ENCODE measurements at regions not wholly inside any gene's neighbourhood (a gene's known extent, or its start where the extent isn't known, plus 50 kb on each side); places are given as distances from the start of the nearest gene placed in this dataset.

- Histone ChIP-seq H3K4me2 (ENCODE audit: control insufficient read depth, extremely low read depth, insufficient read depth, low read depth, low read length) (no peak overlapping the region), H3K9ac (ENCODE audit: control insufficient read depth, extremely low read depth, insufficient read depth, low read length) (no peak overlapping the region), H3K79me2 (ENCODE audit: control insufficient read depth, insufficient read depth, low read length) (no peaks in the 10 kb centered on the region), H3K4me3 (ENCODE audit: control insufficient read depth in 2 of 3, extremely low read depth in 1 of 3, insufficient read depth in 2 of 3, low read depth in 1 of 3, low read length in 3 of 3) (no peak overlapping the region), H3K9me3 (ENCODE audit: control insufficient read depth, low read depth, low read length) (no peaks in the 10 kb centered on the region), H3K27me3 (ENCODE audit: control insufficient read depth, extremely low read depth, insufficient read depth, low read length) (no peaks in the 10 kb centered on the region), H2AFZ (ENCODE audit: control insufficient read depth, low read length) (no peak overlapping the region), H3K27ac (ENCODE audit: control insufficient read depth, insufficient read depth, low read length) (no peak overlapping the region), H3K36me3 (ENCODE audit: control insufficient read depth in 2 of 2, extremely low read depth in 1 of 2, insufficient read depth in 2 of 2, low read length in 2 of 2) (no peaks in the 10 kb centered on the region), H3K9me1 (ENCODE audit: control insufficient read depth, extremely low read depth, insufficient read depth, low read length) (no peaks in the 10 kb centered on the region), H3K4me1 (ENCODE audit: control insufficient read depth, extremely low read depth, insufficient read depth, low read length) (no peaks in the 10 kb centered on the region), H4K20me1 (ENCODE audit: control insufficient read depth, extremely low read depth, insufficient read depth, low read length) (no peaks in the 10 kb centered on the region)
- no peak for TF ChIP-seq EZH2 (IDR thresholded peaks at IDR 0.05; ENCODE audit: low read length)
- no peak for TF ChIP-seq CTCF (optimal IDR thresholded peaks at IDR 0.05 in 1 of 3, IDR thresholded peaks at IDR 0.05 in 1 of 3, conservative IDR thresholded peaks at IDR 0.05 in 1 of 3; ENCODE audit: extremely low read depth in 1 of 3, insufficient read depth in 2 of 3, low read length in 3 of 3)
- DNase-seq (ENCODE audit: low read depth, low spot score) (no peak), FAIRE-seq (no peak)
- dilution Hi-C loops (cut with MboI; ENCODE audit: extremely low pct_ligation_motif_present, low sequenced_read_pairs), result no loop called here
These were observed 83.2 kb upstream of the EPHA4 start for GRCh38 chr2:221655300-221655699.

GRCh38 chr2:221653182-221653581 lies 81.1 kb upstream of the EPHA4 start:
- dilution Hi-C loops (cut with MboI; ENCODE audit: extremely low pct_ligation_motif_present, low sequenced_read_pairs), result no loop called here
- H3K9ac ChIP-seq (ENCODE audit: control insufficient read depth, extremely low read depth, insufficient read depth, low read length), result no peak overlapping the region
- no peak overlapping the region for H3K4me2 ChIP-seq (ENCODE audit: control insufficient read depth, extremely low read depth, insufficient read depth, low read depth, low read length)
- H3K4me3 ChIP-seq (ENCODE audit: control insufficient read depth in 2 of 3, extremely low read depth in 1 of 3, insufficient read depth in 2 of 3, low read depth in 1 of 3, low read length in 3 of 3), result no peak overlapping the region
- no peak for FAIRE-seq
- H3K9me1 ChIP-seq (ENCODE audit: control insufficient read depth, extremely low read depth, insufficient read depth, low read length), result no peaks in the 10 kb centered on the region
- no peaks in the 10 kb centered on the region for H3K27me3 ChIP-seq (ENCODE audit: control insufficient read depth, extremely low read depth, insufficient read depth, low read length)
- H3K79me2 ChIP-seq (ENCODE audit: control insufficient read depth, insufficient read depth, low read length), result no peaks in the 10 kb centered on the region
- TF ChIP-seq CTCF (optimal IDR thresholded peaks at IDR 0.05 in 1 of 3, IDR thresholded peaks at IDR 0.05 in 1 of 3, conservative IDR thresholded peaks at IDR 0.05 in 1 of 3; ENCODE audit: extremely low read depth in 1 of 3, insufficient read depth in 2 of 3, low read length in 3 of 3) (no peak), EZH2 (IDR thresholded peaks at IDR 0.05; ENCODE audit: low read length) (no peak)
- H3K27ac ChIP-seq (ENCODE audit: control insufficient read depth, insufficient read depth, low read length), result no peak overlapping the region
- H3K36me3 ChIP-seq (ENCODE audit: control insufficient read depth in 2 of 2, extremely low read depth in 1 of 2, insufficient read depth in 2 of 2, low read length in 2 of 2), result no peaks in the 10 kb centered on the region
- DNase-seq (ENCODE audit: low read depth, low spot score), result no peak
- no peak overlapping the region for H2AFZ ChIP-seq (ENCODE audit: control insufficient read depth, low read length)
- H3K4me1 ChIP-seq (ENCODE audit: control insufficient read depth, extremely low read depth, insufficient read depth, low read length), result no peaks in the 10 kb centered on the region
- H4K20me1 ChIP-seq (ENCODE audit: control insufficient read depth, extremely low read depth, insufficient read depth, low read length), result no peaks in the 10 kb centered on the region
- H3K9me3 ChIP-seq (ENCODE audit: control insufficient read depth, low read depth, low read length), result no peaks in the 10 kb centered on the region

Measured in keratinocyte (primary cell).